AG08395 (cell line): ENCODE measurements at regions not wholly inside any gene's neighbourhood (a gene's known extent, or its start where the extent isn't known, plus 50 kb on each side); places are given as distances from the start of the nearest gene placed in this dataset.

ENCODE experiments used
- DNase-seq: peaks from one replicate; pipeline ENCODE4 v3.0.0; 2012; ENCODE audit warnings: mixed read lengths, low spot score

GRCh38 chr20:51217347-51218045 is 194.6 kb upstream of the KCNG1 start:
- no peak for DNase-seq

- DNase-seq: no peak
Measured at GRCh38 chr20:51216850-51217249, 193.9 kb upstream of the KCNG1 start.

- no peak for DNase-seq
Measured at GRCh38 chr20:51212816-51213215, 189.9 kb upstream of the KCNG1 start.

GRCh38 chr20:51211191-51211590 is 188.3 kb upstream of the KCNG1 start:
- DNase-seq: no peak

- no peak for DNase-seq
Measured at GRCh38 chr20:51210084-51210483, 187.2 kb upstream of the KCNG1 start.

- DNase-seq: no peak
Measured at GRCh38 chr20:51208162-51208561, 185.3 kb upstream of the KCNG1 start.

- no peak for DNase-seq
Measured at GRCh38 chr20:51206032-51206662, 183.2 kb upstream of the KCNG1 start.

GRCh38 chr20:51204794-51205193 is 181.9 kb upstream of the KCNG1 start:
- no peak for DNase-seq

- no peak for DNase-seq
Measured at GRCh38 chr20:51204051-51204715, 181.3 kb upstream of the KCNG1 start.

- no peak for DNase-seq
Measured at GRCh38 chr20:51202304-51202703, 179.4 kb upstream of the KCNG1 start.

- no peak for DNase-seq
Measured at GRCh38 chr20:51199920-51200319, 177.0 kb upstream of the KCNG1 start.

- no peak for DNase-seq
Measured at GRCh38 chr20:51198876-51199523, 176.1 kb upstream of the KCNG1 start.

GRCh38 chr20:51198238-51198637 is 175.3 kb upstream of the KCNG1 start:
- DNase-seq: no peak

GRCh38 chr20:51196991-51197651 is 174.2 kb upstream of the KCNG1 start:
- peak; percentile 31 for DNase-seq

- DNase-seq: no peak
Measured at GRCh38 chr20:51195990-51196389, 173.1 kb upstream of the KCNG1 start.

GRCh38 chr20:51195419-51195901 is 172.6 kb upstream of the KCNG1 start:
- DNase-seq: no peak

- DNase-seq: no peak
Measured at GRCh38 chr20:51193066-51193772, 170.3 kb upstream of the KCNG1 start.

- DNase-seq: no peak
Measured at GRCh38 chr20:51190783-51191180, 167.9 kb upstream of the KCNG1 start.

GRCh38 chr20:51189814-51190782 is 167.2 kb upstream of the KCNG1 start:
- DNase-seq: no peak

GRCh38 chr20:51188941-51189340 is 166.0 kb upstream of the KCNG1 start:
- DNase-seq: no peak
